GM21360 (cell line): ENCODE measurements at regions not wholly inside any gene's neighbourhood (a gene's known extent, or its start where the extent isn't known, plus 50 kb on each side); places are given as distances from the start of the nearest gene placed in this dataset.

Source experiments
- ATAC-seq: cut with Tn5 transposase; IDR thresholded peaks from one replicate; pipeline ENCODE4 v1.9.1; 2021; ENCODE audit warnings: mild to moderate bottlenecking, moderate library complexity; ENCODE audit not compliant: unreplicated experiment

GRCh38 chr6:156316583-156317125, 460.5 kb upstream of the ARID1B start:
- ATAC-seq = no peak

- no peak for ATAC-seq
Observed at GRCh38 chr6:156315146-156315545, 462.0 kb upstream of the ARID1B start.

GRCh38 chr6:156313037-156313436, 464.1 kb upstream of the ARID1B start:
- no peak for ATAC-seq

- no peak for ATAC-seq
Observed at GRCh38 chr6:156311291-156311690, 465.9 kb upstream of the ARID1B start.

- ATAC-seq = no peak
Observed at GRCh38 chr6:156310701-156311100, 466.5 kb upstream of the ARID1B start.

- ATAC-seq = no peak
Observed at GRCh38 chr6:156309017-156309416, 468.2 kb upstream of the ARID1B start.

- no peak for ATAC-seq
Observed at GRCh38 chr6:156308604-156309003, 468.6 kb upstream of the ARID1B start.

- no peak for ATAC-seq
Observed at GRCh38 chr6:156306531-156306930, 470.6 kb upstream of the ARID1B start.

GRCh38 chr6:156283091-156283490, 494.1 kb upstream of the ARID1B start:
- no peak for ATAC-seq

- ATAC-seq = no peak
Observed at GRCh38 chr6:156282087-156282486, 495.1 kb upstream of the ARID1B start.

GRCh38 chr6:156281266-156281665, 495.9 kb upstream of the ARID1B start:
- no peak for ATAC-seq

- peak; percentile 44 for ATAC-seq
Observed at GRCh38 chr6:156280065-156280464, 497.1 kb upstream of the ARID1B start.

- no peak for ATAC-seq
Observed at GRCh38 chr6:156279261-156279969, 497.8 kb upstream of the ARID1B start.

- no peak for ATAC-seq
Observed at GRCh38 chr6:156273065-156273711, 504.0 kb upstream of the ARID1B start.

GRCh38 chr6:156269751-156270369, 507.3 kb upstream of the ARID1B start:
- no peak for ATAC-seq

- no peak for ATAC-seq
Observed at GRCh38 chr6:156268849-156269248, 508.3 kb upstream of the ARID1B start.

GRCh38 chr6:156262014-156262413, 515.2 kb upstream of the ARID1B start:
- no peak for ATAC-seq

GRCh38 chr6:156260815-156261214, 516.4 kb upstream of the ARID1B start:
- no peak for ATAC-seq

GRCh38 chr6:156258981-156259380, 518.2 kb upstream of the ARID1B start:
- ATAC-seq = no peak

GRCh38 chr6:156256161-156256560, 521.0 kb upstream of the ARID1B start:
- no peak for ATAC-seq

- ATAC-seq = no peak
Observed at GRCh38 chr6:156254240-156254639, 522.9 kb upstream of the ARID1B start.

- ATAC-seq = no peak
Observed at GRCh38 chr6:156250593-156250992, 526.6 kb upstream of the ARID1B start.
